HCT116 (cell line): ENCODE measurements at regions not wholly inside any gene's neighbourhood (a gene's known extent, or its start where the extent isn't known, plus 50 kb on each side); places are given as distances from the start of the nearest gene placed in this dataset.

ENCODE experiments used
- CEBPB ChIP-seq: IDR thresholded peaks from 2 replicates; pipeline ENCODE4 v1.6.1; 2012; ENCODE audit warnings: low read depth
- EZH2 ChIP-seq: fragments of 200-600 bp; sonication (generic); IDR thresholded peaks from 2 replicates; pipeline ENCODE4 v1.6.1; 2017; ENCODE audit warnings: antibody characterized with exemption, mixed run types
- EZH2phosphoT487 ChIP-seq: fragments of 200-600 bp; IDR thresholded peaks from 2 replicates; pipeline ENCODE4 v1.6.1; 2018; ENCODE audit warnings: antibody characterized with exemption, borderline replicate concordance
- JUND ChIP-seq: IDR thresholded peaks from 2 replicates; pipeline ENCODE4 v1.6.1; 2012
- POLR2A ChIP-seq: IDR thresholded peaks from 2 replicates; pipeline ENCODE4 v1.7.0; 2011; ENCODE audit warnings: borderline replicate concordance; ENCODE audit not compliant: insufficient read depth, insufficient read length; ENCODE audit errors: extremely low read depth
- POLR2AphosphoS5 ChIP-seq: IDR thresholded peaks from 2 replicates; pipeline ENCODE4 v1.6.1; 2011; ENCODE audit warnings: mild to moderate bottlenecking, low read depth, low read length, moderate library complexity
- RAD21 ChIP-seq: IDR thresholded peaks from 2 replicates; pipeline ENCODE4 v1.6.1; 2012; ENCODE audit warnings: low read depth, mild to moderate bottlenecking
- SIN3A ChIP-seq: IDR thresholded peaks from 2 replicates; pipeline ENCODE4 v1.6.1; 2012; ENCODE audit warnings: low read depth
- SP1 ChIP-seq: IDR thresholded peaks from 2 replicates; pipeline ENCODE4 v1.6.1; 2012; ENCODE audit warnings: low read depth
- SRF ChIP-seq: IDR thresholded peaks from 2 replicates; pipeline ENCODE4 v1.6.1; 2012; ENCODE audit warnings: low read depth
- ZNF274 ChIP-seq: fragments of 200-500 bp; sonication (Bioruptor generic); IDR thresholded peaks from 2 replicates; pipeline ENCODE4 v1.6.1; 2014; ENCODE audit warnings: mild to moderate bottlenecking, low read depth, low read length, inconsistent platforms
- TF ChIP-seq, protein P1 (sequence below), 3 experiments: fragments of 200-600 bp in 1 of 3; sonication (generic) in 1 of 3; IDR thresholded peaks in 2 of 3; conservative IDR thresholded peaks in 1 of 3; 2 replicates each; pipeline ENCODE4 v1.5.1; 2012 to 2017; ENCODE audit warnings: low read depth in 2 of 3, low read length in 2 of 3, antibody characterized with exemption in 1 of 3, borderline replicate concordance in 1 of 3, control low read depth in 1 of 3, mild to moderate bottlenecking in 1 of 3, mixed read lengths in 1 of 3, mixed run types in 1 of 3, moderate library complexity in 1 of 3; ENCODE audit not compliant: insufficient read depth in 1 of 3
- TF ChIP-seq, protein P2 (sequence below): IDR thresholded peaks from 2 replicates; pipeline ENCODE4 v1.6.1; 2012; ENCODE audit warnings: low read depth
- TF ChIP-seq, protein P3 (sequence below): IDR thresholded peaks from 2 replicates; pipeline ENCODE4 v1.6.1; 2012

DNA sequence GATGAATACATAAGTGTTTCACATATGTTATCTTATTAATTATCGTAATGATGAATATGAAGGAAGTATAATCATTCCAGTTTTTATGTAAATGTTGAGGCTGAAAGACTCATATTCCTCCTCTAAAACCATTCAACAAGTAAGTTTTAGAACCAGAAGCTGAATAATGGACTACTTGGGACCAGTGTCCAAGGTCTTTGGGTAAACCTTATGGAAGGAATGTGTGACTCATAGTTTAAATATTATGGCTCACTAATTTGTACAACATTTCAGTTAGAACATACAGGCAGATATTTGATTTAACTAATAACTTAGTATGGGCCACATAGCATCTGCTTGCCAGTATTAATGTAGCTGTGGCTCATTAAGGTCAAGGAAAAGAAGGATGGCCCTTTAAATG lies 209.6 kb downstream of the TFAP2B start:
- TF ChIP-seq RAD21 (no peak), CEBPB (no peak), EZH2phosphoT487 (no peak), EZH2 (no peak), POLR2AphosphoS5 (no peak), POLR2A (no peak), ZNF274 (no peak), SIN3A (no peak), SRF (no peak), SP1 (no peak), JUND (no peak)
- TF ChIP-seq, protein P1, sequence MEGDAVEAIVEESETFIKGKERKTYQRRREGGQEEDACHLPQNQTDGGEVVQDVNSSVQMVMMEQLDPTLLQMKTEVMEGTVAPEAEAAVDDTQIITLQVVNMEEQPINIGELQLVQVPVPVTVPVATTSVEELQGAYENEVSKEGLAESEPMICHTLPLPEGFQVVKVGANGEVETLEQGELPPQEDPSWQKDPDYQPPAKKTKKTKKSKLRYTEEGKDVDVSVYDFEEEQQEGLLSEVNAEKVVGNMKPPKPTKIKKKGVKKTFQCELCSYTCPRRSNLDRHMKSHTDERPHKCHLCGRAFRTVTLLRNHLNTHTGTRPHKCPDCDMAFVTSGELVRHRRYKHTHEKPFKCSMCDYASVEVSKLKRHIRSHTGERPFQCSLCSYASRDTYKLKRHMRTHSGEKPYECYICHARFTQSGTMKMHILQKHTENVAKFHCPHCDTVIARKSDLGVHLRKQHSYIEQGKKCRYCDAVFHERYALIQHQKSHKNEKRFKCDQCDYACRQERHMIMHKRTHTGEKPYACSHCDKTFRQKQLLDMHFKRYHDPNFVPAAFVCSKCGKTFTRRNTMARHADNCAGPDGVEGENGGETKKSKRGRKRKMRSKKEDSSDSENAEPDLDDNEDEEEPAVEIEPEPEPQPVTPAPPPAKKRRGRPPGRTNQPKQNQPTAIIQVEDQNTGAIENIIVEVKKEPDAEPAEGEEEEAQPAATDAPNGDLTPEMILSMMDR (IDR thresholded peaks at IDR 0.05 in 2 of 3, conservative IDR thresholded peaks at IDR 0.05 in 1 of 3; ENCODE audit: borderline replicate concordance in 1 of 3, insufficient read depth in 1 of 3, low read depth in 2 of 3, low read length in 2 of 3): no peak
- TF ChIP-seq, protein P2, sequence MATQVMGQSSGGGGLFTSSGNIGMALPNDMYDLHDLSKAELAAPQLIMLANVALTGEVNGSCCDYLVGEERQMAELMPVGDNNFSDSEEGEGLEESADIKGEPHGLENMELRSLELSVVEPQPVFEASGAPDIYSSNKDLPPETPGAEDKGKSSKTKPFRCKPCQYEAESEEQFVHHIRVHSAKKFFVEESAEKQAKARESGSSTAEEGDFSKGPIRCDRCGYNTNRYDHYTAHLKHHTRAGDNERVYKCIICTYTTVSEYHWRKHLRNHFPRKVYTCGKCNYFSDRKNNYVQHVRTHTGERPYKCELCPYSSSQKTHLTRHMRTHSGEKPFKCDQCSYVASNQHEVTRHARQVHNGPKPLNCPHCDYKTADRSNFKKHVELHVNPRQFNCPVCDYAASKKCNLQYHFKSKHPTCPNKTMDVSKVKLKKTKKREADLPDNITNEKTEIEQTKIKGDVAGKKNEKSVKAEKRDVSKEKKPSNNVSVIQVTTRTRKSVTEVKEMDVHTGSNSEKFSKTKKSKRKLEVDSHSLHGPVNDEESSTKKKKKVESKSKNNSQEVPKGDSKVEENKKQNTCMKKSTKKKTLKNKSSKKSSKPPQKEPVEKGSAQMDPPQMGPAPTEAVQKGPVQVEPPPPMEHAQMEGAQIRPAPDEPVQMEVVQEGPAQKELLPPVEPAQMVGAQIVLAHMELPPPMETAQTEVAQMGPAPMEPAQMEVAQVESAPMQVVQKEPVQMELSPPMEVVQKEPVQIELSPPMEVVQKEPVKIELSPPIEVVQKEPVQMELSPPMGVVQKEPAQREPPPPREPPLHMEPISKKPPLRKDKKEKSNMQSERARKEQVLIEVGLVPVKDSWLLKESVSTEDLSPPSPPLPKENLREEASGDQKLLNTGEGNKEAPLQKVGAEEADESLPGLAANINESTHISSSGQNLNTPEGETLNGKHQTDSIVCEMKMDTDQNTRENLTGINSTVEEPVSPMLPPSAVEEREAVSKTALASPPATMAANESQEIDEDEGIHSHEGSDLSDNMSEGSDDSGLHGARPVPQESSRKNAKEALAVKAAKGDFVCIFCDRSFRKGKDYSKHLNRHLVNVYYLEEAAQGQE: no peak
- TF ChIP-seq, protein P3, sequence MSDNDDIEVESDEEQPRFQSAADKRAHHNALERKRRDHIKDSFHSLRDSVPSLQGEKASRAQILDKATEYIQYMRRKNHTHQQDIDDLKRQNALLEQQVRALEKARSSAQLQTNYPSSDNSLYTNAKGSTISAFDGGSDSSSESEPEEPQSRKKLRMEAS: no peak
